ENCODE measurements at regions not wholly inside any gene's neighbourhood (a gene's known extent, or its start where the extent isn't known, plus 50 kb on each side); places are given as distances from the start of the nearest gene placed in this dataset.
A peak's percentile ranks its signal among the peaks of the same experiment; 100 is the strongest.
"Not testable (repeated sequence)": the region's sequence is repeated elsewhere in the genome, so short reads cannot be mapped to it uniquely, and the experiment has no call there.

DNA sequence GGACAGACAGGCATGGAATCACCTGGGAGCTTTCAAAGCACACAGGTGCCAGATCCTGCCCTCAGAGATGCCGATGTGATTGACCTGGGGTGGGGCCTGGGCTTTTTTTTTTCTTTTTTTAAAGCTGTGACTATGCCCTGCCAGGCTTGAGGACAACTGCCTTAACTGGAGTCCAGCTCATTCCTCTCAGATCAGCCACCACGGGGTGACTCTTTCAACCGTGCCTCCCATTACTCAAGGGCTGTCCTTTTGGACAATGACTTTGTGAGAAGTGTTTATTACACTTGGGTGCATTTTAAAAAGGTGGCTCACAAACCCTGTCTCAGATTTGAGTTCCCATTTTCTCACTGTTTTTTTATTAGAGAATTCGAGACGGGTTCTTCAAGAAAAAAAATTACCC is 57.1 kb upstream of the RALY start:
- Histone ChIP-seq H3K4me3 (no peak overlapping the region), H3K27me3 (no peaks in the 10 kb centered on the region), H3K36me3 (no peaks in the 10 kb centered on the region), H3K4me1 (no peaks in the 10 kb centered on the region), H3K9me3 (no peaks in the 10 kb centered on the region), H3K27ac (no peak overlapping the region)
- WGBS, 2 donors: 81 to 87% methylated on average over 5 of the region's 5 CpGs
- DNase-seq (no peak), ATAC-seq (ENCODE audit: low FRiP score in 2 of 2) (no peak)
- TF ChIP-seq POLR2AphosphoS5 (IDR thresholded peaks at IDR 0.05) (no peak), EP300 (IDR thresholded peaks at IDR 0.05) (no peak), POLR2A (IDR thresholded peaks at IDR 0.05) (no peak)
- TF ChIP-seq, protein P1, sequence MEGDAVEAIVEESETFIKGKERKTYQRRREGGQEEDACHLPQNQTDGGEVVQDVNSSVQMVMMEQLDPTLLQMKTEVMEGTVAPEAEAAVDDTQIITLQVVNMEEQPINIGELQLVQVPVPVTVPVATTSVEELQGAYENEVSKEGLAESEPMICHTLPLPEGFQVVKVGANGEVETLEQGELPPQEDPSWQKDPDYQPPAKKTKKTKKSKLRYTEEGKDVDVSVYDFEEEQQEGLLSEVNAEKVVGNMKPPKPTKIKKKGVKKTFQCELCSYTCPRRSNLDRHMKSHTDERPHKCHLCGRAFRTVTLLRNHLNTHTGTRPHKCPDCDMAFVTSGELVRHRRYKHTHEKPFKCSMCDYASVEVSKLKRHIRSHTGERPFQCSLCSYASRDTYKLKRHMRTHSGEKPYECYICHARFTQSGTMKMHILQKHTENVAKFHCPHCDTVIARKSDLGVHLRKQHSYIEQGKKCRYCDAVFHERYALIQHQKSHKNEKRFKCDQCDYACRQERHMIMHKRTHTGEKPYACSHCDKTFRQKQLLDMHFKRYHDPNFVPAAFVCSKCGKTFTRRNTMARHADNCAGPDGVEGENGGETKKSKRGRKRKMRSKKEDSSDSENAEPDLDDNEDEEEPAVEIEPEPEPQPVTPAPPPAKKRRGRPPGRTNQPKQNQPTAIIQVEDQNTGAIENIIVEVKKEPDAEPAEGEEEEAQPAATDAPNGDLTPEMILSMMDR (IDR thresholded peaks at IDR 0.05): no peak

DNA sequence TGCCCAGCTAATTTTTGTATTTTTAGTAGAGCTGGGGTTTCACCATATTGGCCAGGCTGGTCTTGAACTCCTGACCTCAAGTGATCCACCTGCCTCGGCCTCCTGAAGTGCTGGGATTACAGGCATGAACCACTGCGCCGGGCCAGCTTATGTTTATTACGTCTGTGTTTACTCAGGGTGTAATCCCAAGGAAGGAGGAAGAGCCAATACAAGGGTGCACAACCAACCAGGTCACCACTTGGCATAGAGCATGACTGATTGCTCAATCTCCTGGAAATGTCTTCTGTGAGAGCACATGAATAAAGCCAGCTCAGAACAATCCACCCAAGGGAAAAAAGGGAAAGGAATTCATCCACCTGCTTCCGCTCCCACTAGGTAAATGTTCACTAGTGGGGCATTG is 54.7 kb upstream of the RALY start:
- DNase-seq (peak in 1 of 2 donors; percentile 56), ATAC-seq (ENCODE audit: low FRiP score in 2 of 2) (peak in 1 of 2 donors; percentile 68)
- H3K36me3 ChIP-seq, H3K27ac ChIP-seq, H3K27me3 ChIP-seq, H3K4me3 ChIP-seq, H3K9me3 ChIP-seq, H3K4me1 ChIP-seq: not testable (repeated sequence)
- 55 to 56% methylated on average over 2 to 5 of the region's 5 CpGs for WGBS, 2 donors

DNA sequence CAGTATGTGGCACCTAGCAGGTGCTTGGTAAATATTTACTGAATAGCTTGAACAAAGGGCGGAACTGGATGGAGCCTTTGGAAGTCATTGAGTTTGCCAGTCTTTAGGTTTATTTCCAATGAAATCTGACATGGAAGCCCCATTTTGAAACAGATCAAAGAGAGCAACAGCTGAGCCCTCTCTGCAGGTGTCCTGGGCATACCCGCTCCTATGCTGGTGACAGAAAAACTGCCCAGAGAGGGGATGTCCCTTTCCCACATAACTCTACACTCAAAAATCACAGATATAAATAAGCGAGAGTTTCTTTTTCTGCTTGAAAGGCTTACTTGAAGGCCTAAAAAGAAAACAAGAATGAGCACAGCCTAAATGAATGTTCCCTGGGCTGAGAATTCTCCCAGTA is 53.0 kb upstream of the RALY start:
- H3K4me3 ChIP-seq: no peak overlapping the region
- TF ChIP-seq, protein P1 (IDR thresholded peaks at IDR 0.05): no peak
- no peak for TF ChIP-seq EP300 (IDR thresholded peaks at IDR 0.05)
- no peak overlapping the region for H3K27ac ChIP-seq
- H3K4me1 ChIP-seq: no peaks in the 10 kb centered on the region
- H3K36me3 ChIP-seq: no peaks in the 10 kb centered on the region
- DNase-seq (no peak), ATAC-seq (ENCODE audit: low FRiP score in 2 of 2) (no peak)
- no peaks in the 10 kb centered on the region for H3K9me3 ChIP-seq
- 75 to 96% methylated on average over 3 of the region's 3 CpGs for WGBS, 2 donors
- H3K27me3 ChIP-seq: no peaks in the 10 kb centered on the region
